H9 (cell line): ENCODE measurements at regions not wholly inside any gene's neighbourhood (a gene's known extent, or its start where the extent isn't known, plus 50 kb on each side); places are given as distances from the start of the nearest gene placed in this dataset.

ENCODE experiments used
- DNase-seq: peaks from one replicate; pipeline ENCODE4 v3.0.0-alpha.2; 2017
- H2AFZ ChIP-seq: one replicate; pipeline ENCODE4 v1.6.1; 2013; ENCODE audit warnings: mild to moderate bottlenecking, low read length, control low read depth, moderate library complexity
- H2AK5ac ChIP-seq: 2 replicates; pipeline ENCODE4 v1.6.1; 2013; ENCODE audit warnings: low read length, control low read depth, mixed read lengths; ENCODE audit not compliant: insufficient read length
- H2BK120ac ChIP-seq: one replicate; pipeline ENCODE4 v1.6.1; 2013; ENCODE audit warnings: low read depth, mild to moderate bottlenecking, low read length, control low read depth, inconsistent platforms; ENCODE audit not compliant: poor library complexity, severe bottlenecking
- H2BK12ac ChIP-seq: 2 replicates; pipeline ENCODE4 v1.6.1; 2013; ENCODE audit warnings: low read length, control low read depth, mixed read lengths, low read depth; ENCODE audit not compliant: insufficient read length
- H2BK15ac ChIP-seq: 2 replicates; pipeline ENCODE4 v1.6.1; 2013; ENCODE audit warnings: low read depth, low read length, control low read depth
- H2BK20ac ChIP-seq: one replicate; pipeline ENCODE4 v1.6.1; 2013; ENCODE audit warnings: low read depth, mild to moderate bottlenecking, low read length, control low read depth, inconsistent platforms; ENCODE audit not compliant: poor library complexity, severe bottlenecking
- H2BK5ac ChIP-seq: 2 replicates; pipeline ENCODE4 v1.6.1; 2013; ENCODE audit warnings: low read length, control low read depth, mixed read lengths; ENCODE audit not compliant: insufficient read length
- H3K14ac ChIP-seq: 2 replicates; pipeline ENCODE4 v1.6.1; 2013; ENCODE audit warnings: low read length, control low read depth; ENCODE audit not compliant: insufficient read depth
- H3K18ac ChIP-seq: 2 replicates; pipeline ENCODE4 v1.6.1; 2013; ENCODE audit warnings: low read depth, mild to moderate bottlenecking, mixed read lengths, low read length, control low read depth; ENCODE audit not compliant: insufficient read length
- H3K23ac ChIP-seq: 2 replicates; pipeline ENCODE4 v1.6.1; 2013; ENCODE audit warnings: low read length, control low read depth, mixed read lengths, low read depth; ENCODE audit not compliant: insufficient read length
- H3K23me2 ChIP-seq: 2 replicates; pipeline ENCODE4 v1.6.1; 2013; ENCODE audit warnings: low read depth, mild to moderate bottlenecking, mixed read lengths, low read length, control low read depth; ENCODE audit not compliant: insufficient read length, poor library complexity, severe bottlenecking
- H3K27ac ChIP-seq: 2 replicates; pipeline ENCODE4 v1.5.1; 2013; ENCODE audit warnings: low read length, control low read depth, mixed read lengths, low read depth; ENCODE audit not compliant: insufficient read length
- H3K27me3 ChIP-seq: 2 replicates; pipeline ENCODE4 v1.6.1; 2013; ENCODE audit warnings: low read length, control low read depth, inconsistent platforms; ENCODE audit not compliant: insufficient read depth
- H3K4ac ChIP-seq: 2 replicates; pipeline ENCODE4 v1.6.1; 2013; ENCODE audit warnings: low read depth, mild to moderate bottlenecking, control low read depth, inconsistent platforms, low read length, moderate library complexity
- H3K4me1 ChIP-seq: 2 replicates; pipeline ENCODE4 v1.6.1; 2013; ENCODE audit warnings: low read length, control low read depth, inconsistent platforms; ENCODE audit not compliant: insufficient read depth
- H3K4me2 ChIP-seq: 2 replicates; pipeline ENCODE4 v1.6.1; 2013; ENCODE audit warnings: low read length, control low read depth, mixed read lengths; ENCODE audit not compliant: insufficient read length, insufficient read depth
- H3K56ac ChIP-seq: 2 replicates; pipeline ENCODE4 v1.6.1; 2013; ENCODE audit warnings: low read depth, mild to moderate bottlenecking, mixed read lengths, low read length, control low read depth; ENCODE audit not compliant: insufficient read length
- H3K79me1 ChIP-seq: 2 replicates; pipeline ENCODE4 v1.6.1; 2013; ENCODE audit warnings: low read depth, mild to moderate bottlenecking, moderate library complexity, low read length, control low read depth, inconsistent platforms; ENCODE audit not compliant: insufficient read depth, poor library complexity, severe bottlenecking
- H3K79me2 ChIP-seq: 2 replicates; pipeline ENCODE4 v1.6.1; 2013; ENCODE audit warnings: low read length, control low read depth, inconsistent platforms; ENCODE audit not compliant: insufficient read depth
- H3K9ac ChIP-seq: 2 replicates; pipeline ENCODE4 v1.6.1; 2013; ENCODE audit warnings: low read length, control low read depth, mixed read lengths; ENCODE audit not compliant: insufficient read length; ENCODE audit errors: extremely low read depth
- H3K9me3 ChIP-seq: one replicate; pipeline ENCODE4 v1.6.1; 2013; ENCODE audit warnings: low read depth, low read length, inconsistent platforms; ENCODE audit not compliant: control insufficient read depth
- H3T11ph ChIP-seq: one replicate; pipeline ENCODE4 v1.6.1; 2013; ENCODE audit warnings: mild to moderate bottlenecking, low read length, control low read depth, inconsistent platforms
- H4K20me1 ChIP-seq: one replicate; pipeline ENCODE4 v1.6.1; 2013; ENCODE audit not compliant: control insufficient read depth, insufficient read length, insufficient read depth
- H4K5ac ChIP-seq: 2 replicates; pipeline ENCODE4 v1.6.1; 2013; ENCODE audit warnings: low read depth, mild to moderate bottlenecking, mixed read lengths, low read length, control low read depth; ENCODE audit not compliant: insufficient read length
- H4K8ac ChIP-seq: replicated peaks from 2 replicates; pipeline ENCODE4 v1.6.1; 2013; ENCODE audit warnings: low read length, control low read depth, mixed read lengths, low read depth; ENCODE audit not compliant: insufficient read length
- H4K91ac ChIP-seq: 2 replicates; pipeline ENCODE4 v1.6.1; 2013; ENCODE audit warnings: low read depth, mild to moderate bottlenecking, moderate library complexity, mixed read lengths, low read length, control low read depth; ENCODE audit not compliant: insufficient read length
- H3K27ac Mint-ChIP-seq, 3 experiments: 2 replicates in 2 of 3; 3 replicates in 1 of 3; pipeline ENCODE4 v1.8.0; 2020 to 2021; ENCODE audit warnings: mixed read lengths in 3 of 3, mild to moderate bottlenecking in 1 of 3, moderate library complexity in 1 of 3
- H3K27me3 Mint-ChIP-seq: 2 replicates; pipeline ENCODE4 v1.8.0; 2021; ENCODE audit warnings: low read depth, mild to moderate bottlenecking, moderate library complexity, mixed read lengths
- H3K36me3 Mint-ChIP-seq, 3 experiments: 2 replicates in 2 of 3; 3 replicates in 1 of 3; pipeline ENCODE4 v1.8.0; 2020 to 2021; ENCODE audit warnings: low read depth in 3 of 3, mixed read lengths in 3 of 3; ENCODE audit not compliant: insufficient read depth in 1 of 3
- H3K4me1 Mint-ChIP-seq, 2 experiments: 2 replicates each; pipeline ENCODE4 v1.8.0; 2020; ENCODE audit warnings: mixed read lengths in 2 of 2
- H3K4me3 Mint-ChIP-seq, 2 experiments: 2 replicates in 1 of 2; 3 replicates in 1 of 2; pipeline ENCODE4 v1.8.0; 2020 to 2021; ENCODE audit warnings: mild to moderate bottlenecking in 2 of 2, mixed read lengths in 2 of 2, moderate library complexity in 1 of 2
- H3K9me3 Mint-ChIP-seq, 2 experiments: 2 replicates in 1 of 2; 3 replicates in 1 of 2; pipeline ENCODE4 v1.8.0; 2020; ENCODE audit warnings: mild to moderate bottlenecking in 2 of 2, mixed read lengths in 2 of 2, moderate library complexity in 1 of 2
- CTCF ChIP-seq: fragments of 200-600 bp; sonication (generic); conservative IDR thresholded peaks from 3 replicates; pipeline ENCODE4 v1.8.0; 2021; ENCODE audit warnings: antibody characterized with exemption, mild to moderate bottlenecking
- WGBS: extraction: QIAGEN DNeasy Blood & Tissue Kit; methylation state at CpG from one replicate; pipeline ENCODE4 v1.1.7; 2013; ENCODE audit warnings: missing lambda C conversion rate, low lambda C conversion rate, mixed read lengths; ENCODE audit not compliant: insufficient read length; ENCODE audit errors: extremely low coverage; 5-methylcytosine and 5-hydroxymethylcytosine counted together

- no peak overlapping the region for H2BK120ac ChIP-seq
- H3K23me2 ChIP-seq, result peaks cover 12% of the 10 kb centered on the region
- no peak overlapping the region for H3K23ac ChIP-seq
- no peak overlapping the region for H2BK5ac ChIP-seq
- H2AFZ ChIP-seq, result no peak overlapping the region
- no peak overlapping the region for H2BK20ac ChIP-seq
- H2AK5ac ChIP-seq, result no peak overlapping the region
- Mint-ChIP-seq H3K27me3 (peaks cover 50% of the 10 kb centered on the region), H3K4me1 (peaks cover 33 to 42% of the 10 kb centered on the region in 2 experiments), H3K9me3 (no peaks in the 10 kb centered on the region), H3K36me3 (no peaks in the 10 kb centered on the region), H3K27ac (no peak overlapping the region), H3K4me3 (peak overlapping the region; percentile 66 to 82)
- no CpG with 5 or more reads among the region's 12 CpGs for WGBS
- no peak for DNase-seq
- H3K14ac ChIP-seq, result peak overlapping the region; percentile 31
- H3K18ac ChIP-seq, result peak overlapping the region; percentile 21
- H3T11ph ChIP-seq, result no peak overlapping the region
- no peaks in the 10 kb centered on the region for H4K20me1 ChIP-seq
- H3K56ac ChIP-seq, result no peak overlapping the region
- H4K8ac ChIP-seq, result no peak overlapping the region
- H3K4me2 ChIP-seq, result peak overlapping the region; percentile 82
- H3K4ac ChIP-seq, result no peak overlapping the region
- TF ChIP-seq CTCF, result no peak
- H3K27ac ChIP-seq, result no peak overlapping the region
- no peak overlapping the region for H2BK12ac ChIP-seq
- H4K5ac ChIP-seq, result no peak overlapping the region
- no peak overlapping the region for H2BK15ac ChIP-seq
- no peaks in the 10 kb centered on the region; the same call in 1 of the 2 replicates for H3K27me3 ChIP-seq
- H4K91ac ChIP-seq, result no peak overlapping the region
- H3K79me1 ChIP-seq, result no peaks in the 10 kb centered on the region
- H3K4me1 ChIP-seq, result peaks cover 13% of the 10 kb centered on the region; the same call in 1 of the 2 replicates
- no peaks in the 10 kb centered on the region for H3K9me3 ChIP-seq
- H3K79me2 ChIP-seq, result no peaks in the 10 kb centered on the region
- H3K9ac ChIP-seq, result no peak overlapping the region
Measured at GRCh38 chr11:116192509-116193210, 580.1 kb downstream of the BUD13 start.
